ENCODE measurements at regions not wholly inside any gene's neighbourhood (a gene's known extent, or its start where the extent isn't known, plus 50 kb on each side); places are given as distances from the start of the nearest gene placed in this dataset.

- no peak for TF ChIP-seq CTCF (IDR thresholded peaks at IDR 0.05)
- no peak for TF ChIP-seq POLR2A (IDR thresholded peaks at IDR 0.05)
Measured at GRCh38 chr14:44782775-44783238, 178.9 kb downstream of the KLHL28 start.

Data from prostate gland (tissue), 2 donors.